ENCODE measurements at regions not wholly inside any gene's neighbourhood (a gene's known extent, or its start where the extent isn't known, plus 50 kb on each side); places are given as distances from the start of the nearest gene placed in this dataset.
"Not testable (repeated sequence)": the region's sequence is repeated elsewhere in the genome, so short reads cannot be mapped to it uniquely, and the experiment has no call there.

- intact Hi-C loops (cut with DNase I) = no loop called here
- no peak for DNase-seq
- no peak for ATAC-seq (ENCODE audit: poor library complexity)
These were observed 154.3 kb upstream of the ZBTB20 start for GRCh38 chr3:115301364-115301860.

- ATAC-seq (ENCODE audit: poor library complexity); DNase-seq; intact Hi-C loops (cut with DNase I): not testable (repeated sequence)
These were observed 170.9 kb upstream of the ZBTB20 start for GRCh38 chr3:115317953-115318352.

- ATAC-seq (ENCODE audit: poor library complexity) (no peak), DNase-seq (no peak)
- intact Hi-C loops (cut with DNase I) = no loop called here
These were observed 174.3 kb upstream of the ZBTB20 start for GRCh38 chr3:115321400-115321805.

GRCh38 chr3:115322901-115323300 is 175.8 kb upstream of the ZBTB20 start:
- no peak for DNase-seq
- ATAC-seq (ENCODE audit: poor library complexity) = no peak

GRCh38 chr3:115323380-115323779 is 176.3 kb upstream of the ZBTB20 start:
- ATAC-seq (ENCODE audit: poor library complexity) (no peak), DNase-seq (no peak)
- intact Hi-C loops (cut with DNase I) = no loop called here

More at GRCh38 chr3:115322901-115323300, 175.8 kb upstream of the ZBTB20 start:
- intact Hi-C loops (cut with DNase I) = no loop called here

GRCh38 chr3:115324056-115324455 is 177.0 kb upstream of the ZBTB20 start:
- DNase-seq (no peak), ATAC-seq (ENCODE audit: poor library complexity) (no peak)
- intact Hi-C loops (cut with DNase I) = no loop called here

- ATAC-seq (ENCODE audit: poor library complexity) = no peak
- intact Hi-C loops (cut with DNase I) = no loop called here
- DNase-seq = no peak
These were observed 178.5 kb upstream of the ZBTB20 start for GRCh38 chr3:115325539-115325938.

GRCh38 chr3:115330430-115330829 is 183.3 kb upstream of the ZBTB20 start:
- DNase-seq (no peak), ATAC-seq (ENCODE audit: poor library complexity) (no peak)
- intact Hi-C loops (cut with DNase I) = no loop called here

- DNase-seq (no peak), ATAC-seq (ENCODE audit: poor library complexity) (no peak)
- intact Hi-C loops (cut with DNase I) = no loop called here
These were observed 185.9 kb upstream of the ZBTB20 start for GRCh38 chr3:115332998-115333397.

GRCh38 chr3:115336836-115337235 is 189.7 kb upstream of the ZBTB20 start:
- intact Hi-C loops (cut with DNase I) = no loop called here
- ATAC-seq (ENCODE audit: poor library complexity) = no peak
- no peak for DNase-seq

GRCh38 chr3:115340586-115340985 is 193.5 kb upstream of the ZBTB20 start:
- intact Hi-C loops (cut with DNase I) = no loop called here
- DNase-seq = no peak

GRCh38 chr3:115341208-115341607 is 194.1 kb upstream of the ZBTB20 start:
- ATAC-seq (ENCODE audit: poor library complexity) (no peak), DNase-seq (no peak)
- intact Hi-C loops (cut with DNase I) = no loop called here

More at GRCh38 chr3:115340586-115340985, 193.5 kb upstream of the ZBTB20 start:
- no peak for ATAC-seq (ENCODE audit: poor library complexity)

GRCh38 chr3:115347737-115348136 is 200.6 kb upstream of the ZBTB20 start:
- DNase-seq (no peak), ATAC-seq (ENCODE audit: poor library complexity) (no peak)
- intact Hi-C loops (cut with DNase I) = no loop called here

- ATAC-seq (ENCODE audit: poor library complexity) = no peak
- no peak for DNase-seq
- intact Hi-C loops (cut with DNase I) = no loop called here
These were observed 201.3 kb upstream of the ZBTB20 start for GRCh38 chr3:115348412-115348811.

GRCh38 chr3:115348951-115349745 is 202.1 kb upstream of the ZBTB20 start:
- ATAC-seq (ENCODE audit: poor library complexity) = no peak
- no peak for DNase-seq
- intact Hi-C loops (cut with DNase I) = no loop called here

GRCh38 chr3:115350606-115351005 is 203.5 kb upstream of the ZBTB20 start:
- DNase-seq (no peak), ATAC-seq (ENCODE audit: poor library complexity) (no peak)
- intact Hi-C loops (cut with DNase I) = no loop called here

GRCh38 chr3:115351193-115351592 is 204.1 kb upstream of the ZBTB20 start:
- ATAC-seq (ENCODE audit: poor library complexity) = no peak
- intact Hi-C loops (cut with DNase I) = no loop called here
- no peak for DNase-seq

GRCh38 chr3:115354010-115354409 is 206.9 kb upstream of the ZBTB20 start:
- no peak for DNase-seq
- intact Hi-C loops (cut with DNase I) = no loop called here
- no peak for ATAC-seq (ENCODE audit: poor library complexity)

GRCh38 chr3:115357456-115357855 is 210.4 kb upstream of the ZBTB20 start:
- ATAC-seq (ENCODE audit: poor library complexity) = no peak
- intact Hi-C loops (cut with DNase I) = no loop called here
- no peak for DNase-seq

GRCh38 chr3:115359536-115359935 is 212.4 kb upstream of the ZBTB20 start:
- intact Hi-C loops (cut with DNase I) = no loop called here
- DNase-seq = no peak
- no peak for ATAC-seq (ENCODE audit: poor library complexity)

GRCh38 chr3:115361806-115362205 is 214.7 kb upstream of the ZBTB20 start:
- intact Hi-C loops (cut with DNase I) = no loop called here
- ATAC-seq (ENCODE audit: poor library complexity) (no peak), DNase-seq (no peak)

Data from Right ventricle myocardium superior (tissue), 1 donor.